GM18499 (cell line): ENCODE measurements at regions not wholly inside any gene's neighbourhood (a gene's known extent, or its start where the extent isn't known, plus 50 kb on each side); places are given as distances from the start of the nearest gene placed in this dataset.
"Not testable (repeated sequence)": the region's sequence is repeated elsewhere in the genome, so short reads cannot be mapped to it uniquely, and the experiment has no call there.

ENCODE experiments used
- ATAC-seq: cut with Tn5 transposase; IDR thresholded peaks from one replicate; pipeline ENCODE4 v1.9.1; 2021; ENCODE audit warnings: moderate number of reproducible peaks; ENCODE audit not compliant: insufficient read depth, unreplicated experiment

- no peak for ATAC-seq
Measured at GRCh38 chr22:49521787-49522224, 305.9 kb downstream of the BRD1 start.

GRCh38 chr22:49519117-49519737 is 308.4 kb downstream of the BRD1 start:
- no peak for ATAC-seq

- no peak for ATAC-seq
Measured at GRCh38 chr22:49518436-49518970, 309.2 kb downstream of the BRD1 start.

GRCh38 chr22:49517667-49518185 is 309.9 kb downstream of the BRD1 start:
- ATAC-seq = no peak

- no peak for ATAC-seq
Measured at GRCh38 chr22:49517211-49517610, 310.5 kb downstream of the BRD1 start.

- no peak for ATAC-seq
Measured at GRCh38 chr22:49515475-49515874, 312.2 kb downstream of the BRD1 start.

DNA sequence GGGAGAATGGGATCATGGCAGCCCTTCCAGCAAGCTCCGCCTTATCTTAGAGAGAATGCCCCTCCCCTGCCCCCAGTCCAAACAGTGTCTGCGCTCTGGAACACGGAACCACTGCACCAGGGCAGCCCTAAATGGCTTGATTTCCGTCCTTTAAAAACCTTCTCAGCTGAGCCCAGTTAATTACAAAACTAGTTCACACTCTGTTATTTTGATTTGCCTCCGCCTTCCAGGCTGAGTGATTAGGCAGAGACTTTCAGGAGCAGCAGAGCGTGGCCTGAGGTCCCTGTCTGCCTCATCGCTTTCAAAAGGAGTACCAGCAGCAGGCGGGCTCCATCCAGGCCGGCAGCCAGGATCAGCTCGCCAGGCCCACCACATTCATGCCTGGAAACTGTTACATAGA is 313.0 kb downstream of the BRD1 start:
- ATAC-seq = no peak

GRCh38 chr22:49514211-49514610 is 313.5 kb downstream of the BRD1 start:
- no peak for ATAC-seq

GRCh38 chr22:49513358-49513851 is 314.3 kb downstream of the BRD1 start:
- no peak for ATAC-seq

DNA sequence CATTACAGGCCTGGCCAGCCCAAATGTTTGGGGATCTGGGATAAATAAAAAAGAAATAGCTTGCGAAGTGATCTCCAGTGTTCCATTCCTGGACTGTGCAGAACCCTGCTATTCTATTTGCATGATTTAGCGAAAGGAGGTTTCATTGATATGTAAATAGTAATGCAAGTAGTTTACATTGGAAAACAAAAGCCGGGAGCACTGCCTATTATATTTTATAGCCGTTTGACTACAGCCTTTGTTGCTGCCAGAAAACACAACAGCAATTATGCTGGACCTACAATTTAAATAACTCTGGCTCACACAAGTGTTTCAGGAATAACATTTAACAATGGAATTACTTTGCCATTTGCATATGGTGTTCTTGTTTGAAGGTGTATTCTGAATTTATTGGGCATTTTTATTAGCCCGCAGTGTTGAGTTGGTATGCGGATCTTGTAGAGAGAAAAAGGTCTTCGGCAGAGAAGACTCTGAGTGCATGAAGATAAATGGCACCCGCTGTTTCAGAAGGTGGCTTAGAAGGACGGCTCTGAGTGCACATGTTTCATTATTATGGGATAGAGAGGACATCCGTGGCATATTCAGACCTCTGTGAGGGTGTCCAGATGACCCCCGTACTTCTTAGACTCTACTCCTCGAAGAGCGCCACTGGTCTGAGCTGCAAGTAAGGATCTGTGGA is 315.0 kb downstream of the BRD1 start:
- no peak for ATAC-seq

GRCh38 chr22:49511393-49512189 is 316.1 kb downstream of the BRD1 start:
- ATAC-seq = not testable (repeated sequence)

DNA sequence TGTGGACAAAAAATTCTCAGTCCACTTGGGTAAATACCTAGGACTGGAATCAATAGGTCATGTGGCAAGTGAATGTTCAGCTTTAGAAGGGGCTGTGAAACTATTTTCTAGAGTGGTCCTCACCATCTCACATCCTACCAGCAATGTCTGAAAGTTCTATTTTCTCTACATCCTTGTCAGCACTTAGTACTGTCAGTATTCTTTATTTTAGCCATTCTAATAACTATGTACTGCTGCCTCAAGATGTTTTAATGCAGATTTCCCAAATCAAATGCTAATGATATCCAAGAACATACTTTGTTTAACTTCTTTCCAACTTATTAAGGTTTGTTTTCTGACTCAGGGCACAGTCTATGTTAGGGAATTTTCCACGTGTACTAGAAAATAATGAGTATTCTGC is 317.0 kb downstream of the BRD1 start:
- ATAC-seq = no peak

GRCh38 chr22:49509016-49509415 is 318.7 kb downstream of the BRD1 start:
- ATAC-seq = no peak

DNA sequence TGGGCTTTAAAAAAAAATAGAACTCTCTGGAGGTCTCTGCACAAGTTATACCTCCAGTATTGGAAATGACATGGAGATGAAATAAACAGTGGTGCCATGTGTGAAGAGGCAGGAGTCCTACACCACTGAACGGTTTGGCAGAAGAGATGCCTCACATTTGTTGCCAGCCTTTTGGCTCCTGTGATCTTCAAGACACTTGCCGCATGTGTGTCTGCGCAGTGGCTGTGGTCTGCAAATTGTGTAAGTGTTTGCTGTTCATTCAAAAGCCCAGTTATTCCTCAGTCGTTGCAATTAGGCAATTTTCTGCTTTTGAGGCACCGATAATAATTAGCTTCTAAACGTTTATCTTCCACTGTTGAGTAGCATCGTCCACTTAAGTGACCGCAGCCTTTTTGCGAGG is 319.1 kb downstream of the BRD1 start:
- ATAC-seq = no peak

GRCh38 chr22:49507607-49508292 is 319.9 kb downstream of the BRD1 start:
- ATAC-seq = no peak

- no peak for ATAC-seq
Measured at GRCh38 chr22:49506010-49506400, 321.7 kb downstream of the BRD1 start.

- no peak for ATAC-seq
Measured at GRCh38 chr22:49505337-49506009, 322.2 kb downstream of the BRD1 start.

DNA sequence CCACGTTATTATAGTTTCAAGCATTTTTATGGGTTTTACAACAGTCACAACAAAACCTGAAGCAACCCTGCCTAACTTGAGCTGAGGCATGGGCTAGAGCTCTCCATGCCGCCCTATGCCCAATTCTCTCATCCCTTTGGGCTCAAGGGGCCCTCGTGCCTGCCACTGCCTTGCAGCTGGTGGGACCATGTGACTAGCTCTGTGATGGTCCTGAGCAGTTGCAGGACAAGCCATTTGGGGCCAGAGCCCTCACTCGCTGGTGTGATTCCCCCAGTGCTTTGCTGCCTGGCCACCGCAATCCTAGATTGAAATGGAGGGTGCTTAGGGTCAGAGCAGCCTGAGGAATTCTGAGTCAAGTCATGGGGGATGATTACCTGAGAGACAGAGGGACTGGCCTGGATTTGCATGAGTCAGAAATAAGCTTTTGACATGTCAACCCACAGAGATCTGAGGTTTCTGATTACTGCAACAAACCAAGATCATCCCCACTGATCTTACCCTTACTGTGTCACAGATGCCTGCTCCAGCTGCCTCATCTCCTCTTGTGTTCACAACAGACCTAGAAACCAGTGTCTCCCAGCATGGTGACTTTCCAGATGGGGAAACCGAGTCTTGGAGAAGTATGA is 323.7 kb downstream of the BRD1 start:
- ATAC-seq = no peak

GRCh38 chr22:49503321-49503720 is 324.4 kb downstream of the BRD1 start:
- ATAC-seq = no peak
